Tibial nerve (tissue), 4 donors: ENCODE measurements at regions not wholly inside any gene's neighbourhood (a gene's known extent, or its start where the extent isn't known, plus 50 kb on each side); places are given as distances from the start of the nearest gene placed in this dataset.

Experiments
- DNase-seq, 2 donors: peaks; one replicate each; pipeline ENCODE4 v3.0.0-alpha.2; 2019; ENCODE audit warnings: low spot score in 2 of 2
- H3K27ac ChIP-seq, 4 donors: fragments of 200-600 bp; sonication (generic) in 3 of 4; one replicate each; pipeline ENCODE4 v1.5.1; 2017 to 2019; ENCODE audit warnings: mild to moderate bottlenecking in 1 of 4
- H3K27me3 ChIP-seq, 2 donors: fragments of 200-600 bp; sonication (generic) in 1 of 2; one replicate each; pipeline versions ENCODE4 v1.5.1 to v1.6.0; 2017 to 2019
- H3K36me3 ChIP-seq, 3 donors: fragments of 200-600 bp; sonication (generic); one replicate each; pipeline ENCODE4 v1.5.1; 2018 to 2019
- H3K4me1 ChIP-seq, 4 donors: fragments of 200-600 bp; sonication (generic) in 3 of 4; one replicate each; pipeline ENCODE4 v1.5.1; 2017 to 2019
- H3K4me3 ChIP-seq, 4 donors: fragments of 200-600 bp; sonication (generic) in 3 of 4; one replicate each; pipeline ENCODE4 v1.5.1; 2017 to 2019; ENCODE audit warnings: mild to moderate bottlenecking in 1 of 4, moderate library complexity in 1 of 4
- H3K9me3 ChIP-seq, 4 donors: fragments of 200-600 bp; sonication (generic) in 3 of 4; one replicate each; pipeline ENCODE4 v1.5.1; 2017 to 2019
- EP300 ChIP-seq, 2 donors: sonication (generic); formaldehyde crosslinking; IDR thresholded peaks; one replicate each; pipeline ENCODE4 v1.6.1; 2017; ENCODE audit warnings: antibody characterized with exemption in 2 of 2, mild to moderate bottlenecking in 1 of 2
- POLR2A ChIP-seq, 2 donors: fragments of 450-650 bp; IDR thresholded peaks; one replicate each; pipeline ENCODE4 v1.6.1; 2017; ENCODE audit warnings: antibody characterized with exemption in 2 of 2, mild to moderate bottlenecking in 2 of 2, moderate library complexity in 2 of 2
- WGBS, 2 donors: methylation state at CpG; one replicate each; pipeline ENCODE4 v1.1.5; 2018; 5-methylcytosine and 5-hydroxymethylcytosine counted together
- TF ChIP-seq, protein P1 (sequence below), 5 experiments: fragments of 200-600 bp in 3 of 5; fragments of 450-650 bp in 2 of 5; sonication (generic) in 3 of 5; IDR thresholded peaks; one replicate each; pipeline ENCODE4 v1.5.1; 2016 to 2019; ENCODE audit warnings: antibody characterized with exemption in 5 of 5, mild to moderate bottlenecking in 3 of 5, moderate library complexity in 2 of 5

- H3K4me1 ChIP-seq: peaks cover 0 to 10% (median 0%) of the 10 kb centered on the region in 4 donors
- H3K27ac ChIP-seq: no peak overlapping the region
- 24 to 44% methylated on average over 2 of the region's 2 CpGs for WGBS, 2 donors
- H3K9me3 ChIP-seq: no peaks in the 10 kb centered on the region
- no peak for TF ChIP-seq EP300 (IDR thresholded peaks at IDR 0.05)
- no peak for TF ChIP-seq POLR2A (IDR thresholded peaks at IDR 0.05)
- TF ChIP-seq, protein P1, sequence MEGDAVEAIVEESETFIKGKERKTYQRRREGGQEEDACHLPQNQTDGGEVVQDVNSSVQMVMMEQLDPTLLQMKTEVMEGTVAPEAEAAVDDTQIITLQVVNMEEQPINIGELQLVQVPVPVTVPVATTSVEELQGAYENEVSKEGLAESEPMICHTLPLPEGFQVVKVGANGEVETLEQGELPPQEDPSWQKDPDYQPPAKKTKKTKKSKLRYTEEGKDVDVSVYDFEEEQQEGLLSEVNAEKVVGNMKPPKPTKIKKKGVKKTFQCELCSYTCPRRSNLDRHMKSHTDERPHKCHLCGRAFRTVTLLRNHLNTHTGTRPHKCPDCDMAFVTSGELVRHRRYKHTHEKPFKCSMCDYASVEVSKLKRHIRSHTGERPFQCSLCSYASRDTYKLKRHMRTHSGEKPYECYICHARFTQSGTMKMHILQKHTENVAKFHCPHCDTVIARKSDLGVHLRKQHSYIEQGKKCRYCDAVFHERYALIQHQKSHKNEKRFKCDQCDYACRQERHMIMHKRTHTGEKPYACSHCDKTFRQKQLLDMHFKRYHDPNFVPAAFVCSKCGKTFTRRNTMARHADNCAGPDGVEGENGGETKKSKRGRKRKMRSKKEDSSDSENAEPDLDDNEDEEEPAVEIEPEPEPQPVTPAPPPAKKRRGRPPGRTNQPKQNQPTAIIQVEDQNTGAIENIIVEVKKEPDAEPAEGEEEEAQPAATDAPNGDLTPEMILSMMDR (IDR thresholded peaks at IDR 0.05): no peak
- no peaks in the 10 kb centered on the region for H3K36me3 ChIP-seq
- no peak overlapping the region for H3K4me3 ChIP-seq
- H3K27me3 ChIP-seq: no peaks in the 10 kb centered on the region
- no peak for DNase-seq
Observed at GRCh38 chr14:61171727-61172126, 109.4 kb downstream of the TMEM30B start.

- DNase-seq: no peak
- H3K4me1 ChIP-seq: peaks cover 0 to 10% (median 0%) of the 10 kb centered on the region in 4 donors
- H3K27me3 ChIP-seq: no peaks in the 10 kb centered on the region
- no peak overlapping the region for H3K27ac ChIP-seq
- no peak overlapping the region for H3K4me3 ChIP-seq
- H3K36me3 ChIP-seq: no peaks in the 10 kb centered on the region
- peaks cover 0 to 3% (median 0%) of the 10 kb centered on the region in 4 donors for H3K9me3 ChIP-seq
- no peak for TF ChIP-seq EP300 (IDR thresholded peaks at IDR 0.05)
- no peak for TF ChIP-seq POLR2A (IDR thresholded peaks at IDR 0.05)
- TF ChIP-seq, protein P1 (IDR thresholded peaks at IDR 0.05): no peak
- 90 to 97% methylated on average over 1 of the region's 1 CpG for WGBS, 2 donors
Observed at GRCh38 chr14:61168141-61168540, 113.0 kb downstream of the TMEM30B start.

DNA sequence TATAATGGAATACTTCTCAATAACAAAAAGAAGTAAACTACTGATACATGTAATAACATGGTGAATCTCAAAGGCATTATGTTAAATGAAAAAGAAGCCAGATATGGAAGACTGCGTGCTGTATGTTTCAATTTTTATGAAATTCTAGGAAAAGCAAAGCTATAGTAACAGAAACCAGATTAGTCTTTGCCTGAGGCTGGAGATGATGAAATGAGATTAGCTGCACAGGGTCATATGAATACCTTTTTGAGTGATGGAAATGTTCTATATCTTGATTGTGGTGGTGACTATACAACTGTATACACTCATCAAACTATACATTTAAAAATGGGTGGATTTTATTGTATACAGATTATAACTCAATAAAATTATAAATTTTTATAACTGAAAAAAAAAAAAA, 113.5 kb downstream of the TMEM30B start:
- no peak overlapping the region for H3K4me3 ChIP-seq
- TF ChIP-seq EP300 (IDR thresholded peaks at IDR 0.05): no peak
- DNase-seq: no peak
- H3K27me3 ChIP-seq: no peaks in the 10 kb centered on the region
- peaks cover 0 to 3% (median 0%) of the 10 kb centered on the region in 4 donors for H3K9me3 ChIP-seq
- no peak overlapping the region for H3K27ac ChIP-seq
- WGBS, 2 donors: 98% methylated on average over 1 of the region's 1 CpG
- H3K4me1 ChIP-seq: peaks cover 0 to 10% (median 0%) of the 10 kb centered on the region in 4 donors
- no peaks in the 10 kb centered on the region for H3K36me3 ChIP-seq

DNA sequence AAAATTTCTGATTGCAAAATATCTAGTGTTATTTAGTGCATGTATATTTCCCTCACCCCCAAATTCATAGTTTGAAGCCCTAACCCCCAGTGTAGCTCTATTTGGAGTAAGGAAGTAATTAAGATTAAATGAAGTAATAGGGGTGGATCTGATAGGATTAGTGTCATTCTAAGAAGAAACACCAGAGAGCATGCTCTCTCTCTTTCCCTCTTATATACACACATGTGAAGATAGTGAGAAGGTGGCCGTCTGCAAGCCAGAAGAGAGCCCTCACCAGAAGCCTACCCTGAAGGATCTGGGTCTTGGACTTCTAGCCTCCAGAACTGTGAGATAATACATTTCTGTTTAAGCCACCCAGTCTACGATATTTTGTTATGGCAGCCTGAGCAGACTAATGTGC, 120.3 kb downstream of the TMEM30B start:
- H3K4me1 ChIP-seq: no peaks in the 10 kb centered on the region
- H3K27me3 ChIP-seq: no peaks in the 10 kb centered on the region
- H3K36me3 ChIP-seq: no peaks in the 10 kb centered on the region
- H3K27ac ChIP-seq: no peak overlapping the region
- H3K9me3 ChIP-seq: peaks cover 0 to 3% (median 0%) of the 10 kb centered on the region in 4 donors
- WGBS, 2 donors: 90 to 91% methylated on average over 2 of the region's 2 CpGs
- H3K4me3 ChIP-seq: no peak overlapping the region
- TF ChIP-seq POLR2A (IDR thresholded peaks at IDR 0.05): no peak
- TF ChIP-seq, protein P1 (IDR thresholded peaks at IDR 0.05): no peak
- TF ChIP-seq EP300 (IDR thresholded peaks at IDR 0.05): no peak
- no peak for DNase-seq

DNA sequence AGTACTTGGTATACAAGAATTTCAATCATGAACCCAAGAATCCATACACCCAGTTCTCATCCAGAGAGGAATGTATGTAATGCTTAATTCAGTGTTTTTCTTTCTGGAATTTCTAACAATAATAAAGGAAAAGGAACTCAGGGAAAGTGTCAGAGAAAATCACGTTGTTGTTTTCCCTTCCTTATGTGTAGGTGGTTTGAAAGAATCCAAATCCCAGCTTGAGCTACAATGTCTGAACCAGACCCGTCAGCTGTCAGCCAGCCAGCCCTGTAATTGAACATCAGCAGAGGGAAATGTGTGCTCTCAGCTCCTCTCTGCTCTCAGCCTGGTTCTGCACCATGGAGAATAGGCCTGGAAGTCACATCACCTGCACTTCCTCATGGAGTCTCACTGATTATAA, 126.5 kb downstream of the TMEM30B start:
- Histone ChIP-seq H3K27me3 (no peaks in the 10 kb centered on the region), H3K36me3 (no peaks in the 10 kb centered on the region), H3K9me3 (no peaks in the 10 kb centered on the region), H3K4me1 (peaks cover 0 to 41% (median 6%) of the 10 kb centered on the region in 4 donors), H3K4me3 (no peak overlapping the region), H3K27ac (peak overlapping the region in 2 of 4 donors; percentile 18 to 82)
- 27 to 36% methylated on average over 2 of the region's 2 CpGs for WGBS, 2 donors
- no peak for DNase-seq
- no peak for TF ChIP-seq POLR2A (IDR thresholded peaks at IDR 0.05)
- TF ChIP-seq, protein P1 (IDR thresholded peaks at IDR 0.05): no peak
- TF ChIP-seq EP300 (IDR thresholded peaks at IDR 0.05): no peak
